NOMO-1 (cell line): ENCODE measurements at regions not wholly inside any gene's neighbourhood (a gene's known extent, or its start where the extent isn't known, plus 50 kb on each side); places are given as distances from the start of the nearest gene placed in this dataset.
"Not testable (repeated sequence)": the region's sequence is repeated elsewhere in the genome, so short reads cannot be mapped to it uniquely, and the experiment has no call there.

ENCODE experiments used
- DNase-seq, 2 experiments: peaks; one replicate each; lab custom pipeline; 2025; ENCODE audit not compliant: unreplicated experiment in 2 of 2; lab: John Stamatoyannopoulos, UW

DNA sequence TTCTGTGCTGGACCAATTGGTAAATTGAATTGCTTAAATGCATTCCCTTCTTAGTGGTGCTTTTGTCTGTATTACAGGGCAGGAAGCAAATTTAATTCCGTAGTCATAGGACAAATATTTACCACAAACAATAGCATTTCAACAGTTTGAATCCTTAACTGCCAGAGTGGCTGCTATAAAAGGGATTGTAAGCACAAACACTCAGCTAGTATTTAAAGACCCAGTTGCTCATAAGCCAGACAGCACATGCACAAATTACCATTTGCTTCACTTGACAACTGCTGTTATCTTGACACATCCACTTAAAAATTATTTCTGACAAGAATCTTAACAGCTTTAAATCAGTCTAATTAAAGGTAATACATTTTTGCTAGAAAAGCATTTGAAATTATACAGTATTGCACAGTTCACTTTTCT, 490.2 kb upstream of the ADAMTS9 start:
- no peak for DNase-seq

DNA sequence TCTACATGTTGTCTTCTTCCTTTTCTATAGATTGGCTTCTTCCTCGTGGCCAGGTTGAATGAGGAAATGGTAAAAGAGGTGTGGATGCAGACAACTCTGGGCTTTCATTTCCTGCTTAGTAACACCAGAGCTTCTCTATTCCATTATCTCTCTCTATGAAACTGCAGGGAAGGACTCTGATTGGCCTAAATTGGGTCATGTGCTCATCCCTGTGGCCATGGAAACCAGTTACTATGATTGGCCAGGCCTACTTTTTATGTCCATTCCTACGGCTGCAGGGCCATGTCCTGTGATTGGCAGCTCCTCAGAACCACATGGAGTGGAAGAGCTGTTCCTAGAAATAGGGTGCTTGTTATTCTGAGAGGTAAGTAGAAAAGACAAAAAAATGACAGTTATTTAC, 486.9 kb upstream of the ADAMTS9 start:
- DNase-seq = no peak

DNA sequence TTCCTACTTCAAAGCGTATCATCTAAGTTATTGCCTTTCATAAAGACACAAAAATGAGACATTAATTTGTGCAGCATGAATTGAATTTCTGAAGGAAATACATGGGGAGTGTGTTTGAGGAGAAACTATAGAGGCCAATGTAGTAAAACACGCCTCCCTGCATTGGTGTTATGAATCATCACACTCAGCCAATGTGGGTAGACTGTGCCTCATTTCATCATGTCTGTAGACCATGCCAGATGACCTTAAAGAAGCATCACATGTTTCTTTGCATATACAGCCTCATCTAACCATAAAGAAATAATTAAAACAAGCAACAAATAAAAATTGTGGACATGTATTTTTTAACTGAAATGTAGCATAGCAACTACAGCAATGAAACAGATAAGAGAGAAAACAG, 486.0 kb upstream of the ADAMTS9 start:
- no peak for DNase-seq

DNA sequence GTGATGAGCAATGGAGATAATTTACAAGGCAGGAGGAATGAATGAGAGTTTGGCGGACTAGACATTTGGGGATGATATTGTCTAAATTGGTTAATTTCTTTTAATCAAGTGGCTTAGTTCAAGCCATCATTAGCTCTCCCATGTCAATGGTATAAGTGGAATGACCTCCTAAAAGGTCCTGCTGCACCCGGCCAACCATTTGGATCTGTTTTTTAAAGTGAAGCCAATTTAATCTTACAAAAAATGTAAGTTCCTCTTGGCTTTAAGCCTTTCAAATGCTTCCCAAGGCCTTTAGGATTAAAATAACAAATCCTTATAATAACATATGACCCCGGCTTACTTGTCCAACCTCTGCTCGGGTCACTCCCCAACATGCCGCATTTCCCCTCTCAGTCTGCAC, 484.4 kb upstream of the ADAMTS9 start:
- DNase-seq = no peak

DNA sequence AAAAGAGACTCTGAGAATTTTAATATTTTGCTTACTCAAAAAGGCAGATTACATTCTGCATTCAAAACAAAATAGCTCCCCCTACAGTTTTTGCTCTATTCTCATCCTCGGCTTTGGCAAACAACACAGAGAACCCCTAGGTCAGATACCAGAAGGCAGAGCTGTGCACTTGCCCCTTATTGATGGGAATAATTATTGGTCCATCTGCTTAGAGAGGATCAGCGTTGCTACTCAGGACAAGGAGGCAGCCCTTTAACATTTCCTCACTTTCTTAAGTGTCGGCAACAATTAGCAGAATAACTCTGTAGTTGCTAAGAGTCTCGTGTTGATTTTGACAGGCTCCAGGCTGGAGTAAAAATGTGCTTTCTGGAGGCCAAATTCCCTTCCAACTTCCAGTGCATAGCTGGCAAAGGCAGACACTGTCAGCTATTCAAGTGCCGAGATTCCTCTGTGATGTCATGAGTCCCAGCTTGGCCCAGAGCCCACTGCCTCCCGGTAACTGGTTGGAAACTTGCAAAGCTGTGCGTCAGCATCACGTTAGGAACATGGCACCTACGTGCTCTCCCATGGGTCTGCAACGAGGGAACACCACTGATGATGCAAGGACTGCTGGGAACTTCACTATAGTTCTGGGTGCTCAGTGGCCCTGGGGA, 482.7 kb upstream of the ADAMTS9 start:
- DNase-seq = no peak

DNA sequence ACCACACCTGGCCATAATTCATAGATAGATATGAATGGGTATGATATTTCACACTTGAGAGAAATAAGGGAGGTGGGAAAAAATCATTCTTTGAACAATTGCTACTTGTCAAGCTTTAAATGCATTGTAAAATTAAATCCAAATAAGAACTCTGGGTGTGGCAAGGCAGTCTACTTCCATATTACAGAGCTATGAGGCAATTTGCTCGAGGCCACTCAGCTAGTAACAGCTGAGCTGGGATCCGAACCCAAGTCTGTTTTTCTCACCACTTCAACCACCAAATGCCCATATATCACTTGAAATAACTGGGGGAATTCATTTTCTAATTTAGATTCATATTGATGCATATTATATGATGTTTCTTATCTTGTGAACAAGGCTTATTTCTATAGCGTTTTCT, 482.2 kb upstream of the ADAMTS9 start:
- no peak for DNase-seq

DNA sequence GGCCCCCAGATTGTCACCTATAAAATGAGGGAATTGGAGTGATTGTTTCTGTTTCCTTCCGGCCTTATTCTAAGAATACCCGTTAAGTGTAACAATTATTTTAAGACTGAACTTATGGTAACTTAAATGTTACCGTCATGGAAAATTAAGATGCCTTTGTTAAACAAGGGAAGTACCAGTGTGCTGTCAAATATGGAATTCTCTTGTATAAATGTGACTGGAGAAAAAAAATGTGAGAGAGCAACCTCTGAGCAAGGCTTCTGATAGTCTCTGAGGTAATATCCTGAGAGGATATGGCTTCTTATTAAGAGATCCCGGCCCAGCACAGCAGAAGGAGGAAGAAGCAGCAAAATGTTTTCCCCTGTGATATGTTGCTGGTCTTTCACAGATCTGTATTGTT, 480.7 kb upstream of the ADAMTS9 start:
- no peak for DNase-seq

DNA sequence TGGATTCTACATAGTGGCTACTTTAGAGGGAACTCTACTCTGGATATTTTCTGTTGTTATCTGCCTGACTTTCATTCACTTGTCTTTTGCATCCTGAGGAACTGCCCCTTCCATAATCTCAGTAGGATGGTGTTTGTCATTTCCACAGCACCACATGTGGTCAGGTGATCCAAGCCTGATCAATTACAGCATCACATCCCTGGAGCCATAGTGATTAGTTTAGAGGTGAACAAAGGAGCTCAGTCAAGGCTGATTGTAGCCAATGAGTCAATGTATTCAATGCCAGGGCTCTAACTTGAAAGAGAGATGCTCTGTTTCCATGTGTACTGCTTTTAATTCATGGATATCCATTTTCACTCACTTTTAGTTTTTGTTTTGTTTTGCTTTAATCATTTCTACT, 478.7 kb upstream of the ADAMTS9 start:
- DNase-seq = no peak

DNA sequence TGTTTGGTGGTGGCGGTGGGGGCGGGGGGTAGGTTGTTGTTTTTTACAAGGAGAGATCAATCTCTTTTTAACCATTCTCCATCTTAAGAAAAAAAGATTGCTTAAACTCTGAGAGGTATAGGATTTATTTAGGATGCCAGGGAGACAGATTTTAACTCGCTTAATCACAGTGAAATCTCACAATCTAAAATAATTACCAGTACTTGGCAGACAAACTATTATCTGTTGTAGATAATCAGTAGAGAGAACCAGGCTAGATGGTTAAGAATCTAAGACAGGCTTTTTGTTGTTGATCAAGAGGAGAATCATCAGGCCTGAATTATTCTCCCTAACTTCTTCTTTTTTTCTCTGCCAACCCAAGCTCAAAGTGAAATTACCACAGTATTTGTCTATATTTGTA, 470.2 kb upstream of the ADAMTS9 start:
- DNase-seq = no peak

DNA sequence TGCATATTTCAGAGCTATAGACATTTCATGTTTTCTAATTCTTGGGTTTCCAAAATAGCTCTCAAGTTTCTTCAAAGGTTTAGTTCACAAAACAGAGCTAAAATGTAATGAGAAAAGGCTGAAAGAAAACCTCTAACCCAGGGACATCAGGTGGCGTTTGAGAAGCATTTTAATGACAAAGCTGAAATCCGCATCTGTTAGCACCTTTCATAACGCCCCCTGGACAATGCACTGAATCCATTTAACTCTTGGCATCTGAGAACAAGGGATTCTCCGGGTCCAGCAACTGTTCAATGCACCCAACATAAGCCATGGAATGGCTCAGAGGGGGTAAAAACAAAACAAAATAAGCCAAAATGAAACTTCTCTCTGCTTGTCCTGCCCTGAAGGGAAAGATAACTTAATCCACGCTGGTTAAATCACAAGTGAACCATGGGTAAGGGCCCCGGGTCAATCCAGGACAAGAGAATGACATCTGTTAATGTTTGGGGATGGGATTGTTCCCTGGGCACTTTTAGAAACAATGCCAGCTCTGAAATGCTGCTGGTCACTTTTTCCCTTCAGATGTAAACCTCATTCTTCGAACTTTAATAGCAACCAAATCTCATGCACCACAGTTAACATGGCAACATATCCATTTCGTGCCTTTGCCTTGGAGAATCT, 466.2 kb upstream of the ADAMTS9 start:
- no peak for DNase-seq

DNA sequence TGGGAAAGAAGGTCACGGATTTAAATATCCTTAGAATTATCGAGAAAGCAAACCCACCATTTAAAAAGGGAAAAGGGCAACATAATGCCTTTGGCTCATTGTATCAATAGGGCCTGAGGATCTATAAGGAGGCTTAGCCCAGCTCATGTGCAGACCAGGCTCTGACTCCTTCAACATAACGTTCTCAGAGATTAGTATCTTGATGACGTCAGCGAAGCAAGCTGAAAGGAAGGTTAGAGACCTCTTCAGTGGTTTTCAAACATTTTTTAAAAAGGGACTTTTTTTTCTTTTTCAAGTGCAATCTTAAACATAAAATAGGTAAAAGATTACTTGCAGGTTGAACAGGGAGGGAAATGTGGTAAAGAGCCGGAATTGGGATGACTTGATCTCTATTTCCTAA, 463.9 kb upstream of the ADAMTS9 start:
- DNase-seq = no peak

DNA sequence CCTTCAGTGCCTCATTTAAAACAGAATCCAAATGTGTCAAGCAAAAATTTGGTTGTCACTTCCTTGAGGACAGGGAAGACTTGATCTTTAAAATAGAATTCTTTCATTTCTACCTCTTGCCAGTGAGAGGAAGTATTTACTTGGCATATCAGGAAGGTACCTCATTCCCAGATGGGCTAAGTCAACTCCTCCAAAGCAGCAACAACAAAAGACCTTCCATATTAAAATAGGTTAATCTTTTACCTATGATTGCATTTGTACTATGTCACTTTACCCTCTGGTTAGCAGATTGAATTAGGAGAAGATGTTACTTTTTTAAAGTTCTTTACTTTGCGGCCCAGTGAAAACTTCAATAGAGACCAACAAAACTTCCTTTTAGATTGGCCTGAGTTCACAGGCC, 462.1 kb upstream of the ADAMTS9 start:
- no peak for DNase-seq

DNA sequence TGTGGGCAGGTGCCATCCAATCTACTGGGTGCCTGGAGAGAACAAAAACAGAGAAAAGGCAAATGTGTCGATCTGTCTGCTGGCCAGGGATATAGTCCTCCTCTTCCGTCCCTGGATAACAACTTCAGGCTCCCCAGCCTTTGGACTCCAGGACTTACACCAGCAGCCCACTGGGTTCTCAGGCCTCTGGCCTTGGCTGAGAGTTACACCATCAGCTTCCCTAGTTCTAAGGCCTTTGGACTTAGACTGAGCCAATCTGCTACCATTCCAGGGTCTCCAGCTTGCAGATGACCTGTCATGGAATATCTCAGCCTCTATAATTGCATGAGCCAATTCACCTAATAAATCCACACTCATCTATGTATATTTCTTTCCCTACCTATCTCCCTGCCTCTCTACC, 460.9 kb upstream of the ADAMTS9 start:
- no peak for DNase-seq

DNA sequence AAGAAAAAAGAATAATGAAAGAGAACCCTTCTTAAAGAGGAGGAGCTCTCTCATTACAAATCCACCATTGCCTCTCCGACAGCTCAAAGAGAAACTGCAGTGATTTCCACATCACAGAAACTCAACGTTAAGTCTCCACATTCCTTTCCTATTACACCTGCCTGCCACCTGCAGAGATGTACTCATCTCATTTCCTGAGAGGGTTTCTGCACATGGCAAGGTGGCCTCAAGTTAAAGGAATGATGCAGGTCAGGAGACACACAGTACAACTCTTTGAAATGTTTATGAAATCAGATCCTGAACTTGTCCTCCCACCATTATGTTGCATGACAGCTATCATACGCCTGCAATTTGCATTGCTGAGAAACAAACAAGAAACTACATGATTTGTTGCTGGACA, 458.4 kb upstream of the ADAMTS9 start:
- DNase-seq = no peak

DNA sequence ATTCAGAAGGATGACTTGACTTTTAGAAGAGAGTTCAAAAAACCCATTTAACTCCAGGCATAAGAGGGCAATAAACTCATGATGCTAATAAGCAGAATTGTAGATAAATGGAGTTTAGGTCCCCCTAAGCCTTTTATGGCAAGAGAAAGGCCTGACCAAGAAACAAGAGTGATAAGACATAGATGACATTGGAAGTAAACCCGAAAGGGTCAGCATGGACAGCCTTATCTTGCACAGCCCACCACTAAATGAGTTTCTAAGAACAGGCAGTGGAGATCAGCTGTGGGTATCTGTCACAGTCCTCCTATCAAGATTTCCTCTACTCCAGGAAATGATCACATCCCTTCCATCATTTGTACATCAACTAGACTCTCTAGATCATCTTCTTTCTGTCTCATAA, 457.9 kb upstream of the ADAMTS9 start:
- DNase-seq = no peak

DNA sequence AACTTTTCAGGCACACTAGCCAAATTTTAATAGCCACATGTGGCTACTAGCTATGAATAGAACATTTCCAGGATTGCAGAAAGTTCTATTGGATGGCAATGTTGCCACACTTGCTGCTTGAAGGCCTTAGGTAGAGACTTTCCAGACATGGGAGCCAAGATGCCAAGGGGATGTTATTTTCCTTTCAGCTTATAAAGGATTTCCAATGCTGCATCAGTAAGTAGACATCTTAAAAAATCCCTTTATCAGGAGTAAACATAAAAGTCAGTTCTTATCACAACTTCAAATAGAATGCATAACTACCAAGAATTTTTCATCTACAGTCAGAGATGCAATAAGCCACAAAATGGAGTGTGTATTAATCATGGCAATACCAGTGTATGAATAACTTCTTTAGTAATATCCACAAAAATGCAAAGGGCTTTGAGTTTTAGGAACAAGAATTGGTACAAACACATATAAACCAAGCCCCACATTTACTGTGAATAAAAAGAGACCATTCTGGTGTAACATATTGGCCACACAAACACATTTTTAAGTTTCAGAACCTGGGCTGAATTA, 457.1 kb upstream of the ADAMTS9 start:
- no peak for DNase-seq

DNA sequence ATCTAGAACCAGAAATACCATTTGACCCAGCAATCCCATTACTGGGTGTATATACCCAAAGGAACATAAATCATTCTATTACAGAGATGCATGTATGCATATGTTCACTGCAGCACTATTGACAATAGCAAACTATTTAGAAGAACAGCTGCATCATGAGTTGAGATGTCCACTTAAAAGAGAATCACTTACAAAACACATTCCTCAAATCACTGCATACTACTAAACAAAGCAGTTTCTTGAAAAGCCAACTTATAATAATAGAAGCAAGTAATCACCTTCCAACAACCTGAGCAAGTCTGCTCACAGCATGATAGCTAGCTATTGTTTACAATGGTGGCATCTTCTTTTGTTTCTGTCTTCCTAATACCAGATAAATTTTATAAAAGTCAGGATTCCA, 454.7 kb upstream of the ADAMTS9 start:
- no peak for DNase-seq

DNA sequence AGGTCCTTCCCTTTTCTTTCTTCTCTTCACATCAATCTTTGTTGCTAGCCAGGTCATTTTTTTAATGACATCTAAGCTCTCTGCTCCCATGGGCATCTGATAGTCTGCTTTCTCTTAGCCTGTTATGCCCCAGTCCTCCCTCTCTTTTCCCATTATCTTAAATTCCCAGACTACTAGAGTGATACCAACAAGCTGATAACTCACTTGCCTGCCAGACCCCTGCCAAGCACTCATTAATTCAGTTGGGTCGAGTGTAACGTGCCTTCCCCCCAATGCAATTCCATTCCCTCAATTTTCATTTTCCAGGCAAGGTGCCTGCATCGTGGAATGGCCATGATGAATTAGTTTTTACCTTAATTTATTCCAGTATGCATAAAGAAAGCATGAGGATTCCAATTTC, 450.8 kb upstream of the ADAMTS9 start:
- no peak for DNase-seq

DNA sequence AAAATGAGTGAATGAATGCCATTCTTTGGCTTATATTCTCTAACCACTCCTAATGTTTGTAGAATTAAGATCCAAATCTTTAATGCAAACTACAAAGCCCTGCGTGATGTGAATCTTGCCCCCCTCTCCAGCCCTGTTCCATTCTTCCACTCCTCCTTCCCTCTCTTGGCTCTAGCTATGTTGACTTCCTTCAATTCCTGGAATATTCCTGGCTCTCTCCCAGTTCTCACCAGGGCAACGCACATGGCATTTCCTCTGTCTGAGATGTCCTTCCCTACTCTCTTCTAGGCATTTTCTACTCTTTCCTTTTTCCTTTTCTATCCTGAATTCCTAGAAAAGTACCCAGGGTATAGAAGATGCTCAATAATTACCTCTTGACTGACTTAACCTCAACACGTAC, 446.0 kb upstream of the ADAMTS9 start:
- DNase-seq = not testable (repeated sequence)

DNA sequence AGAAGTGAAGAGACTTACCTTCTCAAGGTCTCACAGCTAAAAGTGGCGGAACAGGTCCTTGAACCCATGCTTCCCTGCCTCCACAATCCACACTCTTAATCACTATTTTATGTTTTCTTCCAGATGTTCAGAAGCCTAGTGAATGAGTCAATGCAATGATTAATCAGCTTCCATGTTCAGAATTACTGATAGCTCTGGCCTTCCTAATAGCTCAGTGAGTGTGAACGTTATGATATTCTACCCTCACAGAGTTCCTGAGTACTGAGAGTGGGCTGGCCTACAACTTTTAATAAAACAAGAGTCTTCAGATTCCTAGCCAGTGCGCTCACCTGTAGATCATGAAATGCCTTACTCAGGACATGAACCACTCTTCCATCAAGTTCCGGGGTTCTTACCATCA, 443.0 kb upstream of the ADAMTS9 start:
- DNase-seq = no peak

DNA sequence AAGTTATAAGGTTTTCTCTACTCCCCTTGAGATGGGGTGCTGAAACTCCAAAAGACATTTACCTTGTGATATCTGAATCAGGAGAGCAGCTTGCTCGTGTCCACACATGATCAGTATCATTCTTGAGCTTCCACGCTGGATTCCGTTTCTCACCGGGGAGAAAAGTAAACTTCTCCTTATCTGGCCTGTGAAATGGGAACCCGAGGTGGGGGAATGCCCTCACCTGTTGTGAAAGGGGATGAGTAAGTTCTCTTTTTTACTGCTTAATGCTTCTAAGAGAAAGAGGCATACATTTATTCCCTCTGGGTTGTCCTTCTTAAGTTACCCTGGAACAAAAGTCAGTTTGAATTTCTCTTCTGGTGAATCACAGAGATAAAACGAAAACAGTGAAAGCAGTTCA, 440.5 kb upstream of the ADAMTS9 start:
- no peak for DNase-seq

DNA sequence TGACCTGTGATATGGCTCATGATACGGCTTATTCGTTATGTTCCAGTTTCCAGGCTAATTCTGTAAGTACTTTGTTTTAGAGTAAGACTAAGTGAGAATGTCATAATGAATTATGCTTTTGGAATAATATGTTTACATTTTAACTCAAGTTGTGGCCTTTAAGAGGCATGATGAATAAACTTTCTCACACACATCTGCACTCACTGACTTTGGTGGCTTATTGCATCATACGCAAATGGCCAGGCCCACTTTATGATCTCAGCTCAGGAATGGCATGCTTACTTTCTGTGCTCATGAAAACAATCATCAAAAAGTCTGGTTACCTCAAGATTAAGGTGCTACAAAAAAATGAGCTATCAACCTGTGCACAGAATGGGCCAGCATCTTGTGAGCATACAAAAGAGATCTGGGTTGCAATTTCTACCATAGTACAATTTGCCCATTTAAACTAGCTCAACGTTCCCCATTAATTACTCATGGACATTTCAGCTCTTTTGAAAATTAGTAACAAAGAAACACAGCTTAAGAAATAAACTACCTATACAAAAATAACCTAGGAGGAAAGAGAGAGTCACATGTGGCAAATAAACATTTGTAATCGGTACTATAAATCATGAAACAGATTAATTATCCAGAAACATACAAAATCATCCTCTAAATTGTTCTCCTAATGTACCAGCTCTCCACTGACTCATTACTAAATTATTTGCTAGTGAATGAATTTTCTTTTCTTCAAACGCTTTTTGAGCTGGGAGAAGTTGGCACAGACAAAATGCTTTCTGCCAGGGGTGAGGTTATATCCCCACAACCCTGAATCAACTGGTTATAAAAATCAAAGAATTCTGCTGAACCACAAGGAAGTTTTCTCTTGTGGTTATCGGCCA, 439.0 kb upstream of the ADAMTS9 start:
- DNase-seq = no peak
